ENCODE measurements at regions not wholly inside any gene's neighbourhood (a gene's known extent, or its start where the extent isn't known, plus 50 kb on each side); places are given as distances from the start of the nearest gene placed in this dataset.

GRCh38 chr19:32141840-32142511, 203.4 kb upstream of the ZNF507 start:
- WGBS, 2 donors (ENCODE audit: low coverage in 1 of 2): 71 to 72% methylated on average over 2 to 7 of the region's 7 CpGs
- no peaks in the 10 kb centered on the region for H3K36me3 ChIP-seq
- no peak overlapping the region for H3K27ac ChIP-seq
- peaks cover 0 to 9% of the 10 kb centered on the region in 2 donors for H3K9me3 ChIP-seq
- no peak for TF ChIP-seq POLR2AphosphoS5 (IDR thresholded peaks at IDR 0.05)
- no peak for TF ChIP-seq POLR2A (IDR thresholded peaks at IDR 0.05)
- TF ChIP-seq, protein P1, sequence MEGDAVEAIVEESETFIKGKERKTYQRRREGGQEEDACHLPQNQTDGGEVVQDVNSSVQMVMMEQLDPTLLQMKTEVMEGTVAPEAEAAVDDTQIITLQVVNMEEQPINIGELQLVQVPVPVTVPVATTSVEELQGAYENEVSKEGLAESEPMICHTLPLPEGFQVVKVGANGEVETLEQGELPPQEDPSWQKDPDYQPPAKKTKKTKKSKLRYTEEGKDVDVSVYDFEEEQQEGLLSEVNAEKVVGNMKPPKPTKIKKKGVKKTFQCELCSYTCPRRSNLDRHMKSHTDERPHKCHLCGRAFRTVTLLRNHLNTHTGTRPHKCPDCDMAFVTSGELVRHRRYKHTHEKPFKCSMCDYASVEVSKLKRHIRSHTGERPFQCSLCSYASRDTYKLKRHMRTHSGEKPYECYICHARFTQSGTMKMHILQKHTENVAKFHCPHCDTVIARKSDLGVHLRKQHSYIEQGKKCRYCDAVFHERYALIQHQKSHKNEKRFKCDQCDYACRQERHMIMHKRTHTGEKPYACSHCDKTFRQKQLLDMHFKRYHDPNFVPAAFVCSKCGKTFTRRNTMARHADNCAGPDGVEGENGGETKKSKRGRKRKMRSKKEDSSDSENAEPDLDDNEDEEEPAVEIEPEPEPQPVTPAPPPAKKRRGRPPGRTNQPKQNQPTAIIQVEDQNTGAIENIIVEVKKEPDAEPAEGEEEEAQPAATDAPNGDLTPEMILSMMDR (IDR thresholded peaks at IDR 0.05): no peak
- TF ChIP-seq EP300 (IDR thresholded peaks at IDR 0.05; ENCODE audit: low read depth): no peak
- in situ Hi-C loops (cut with MboI; ENCODE audit: low pct_ligation_motif_present in 1 of 4, low pct_unique_long_range_greater_than_20kb in 1 of 4, low sequenced_read_pairs in 3 of 4): no loop called here
- H3K4me1 ChIP-seq: no peaks in the 10 kb centered on the region
- no peak for DNase-seq
- intact Hi-C loops (cut with DNase I; ENCODE audit: low total_unique reads): no loop called here
- H3K4me3 ChIP-seq: no peak overlapping the region
- no peaks in the 10 kb centered on the region for H3K27me3 ChIP-seq

GRCh38 chr19:32146664-32147063, 198.7 kb upstream of the ZNF507 start:
- DNase-seq: no peak
- Histone ChIP-seq H3K27ac (no peak overlapping the region), H3K4me1 (no peaks in the 10 kb centered on the region), H3K9me3 (peaks cover 12 to 19% of the 10 kb centered on the region in 2 donors), H3K27me3 (no peaks in the 10 kb centered on the region), H3K4me3 (no peak overlapping the region), H3K36me3 (no peaks in the 10 kb centered on the region)
- TF ChIP-seq POLR2AphosphoS5 (IDR thresholded peaks at IDR 0.05) (no peak), EP300 (IDR thresholded peaks at IDR 0.05; ENCODE audit: low read depth) (no peak), POLR2A (IDR thresholded peaks at IDR 0.05) (no peak)
- TF ChIP-seq, protein P1 (IDR thresholded peaks at IDR 0.05): no peak
- intact Hi-C loops (cut with DNase I; ENCODE audit: low total_unique reads) (no loop called here), in situ Hi-C loops (cut with MboI; ENCODE audit: low pct_ligation_motif_present in 1 of 4, low pct_unique_long_range_greater_than_20kb in 1 of 4, low sequenced_read_pairs in 3 of 4) (no loop called here)

- Histone ChIP-seq H3K36me3 (no peaks in the 10 kb centered on the region), H3K9me3 (peaks cover 12 to 19% of the 10 kb centered on the region in 2 donors), H3K27me3 (no peaks in the 10 kb centered on the region), H3K4me3 (no peak overlapping the region), H3K27ac (no peak overlapping the region), H3K4me1 (no peaks in the 10 kb centered on the region)
- TF ChIP-seq, protein P1 (IDR thresholded peaks at IDR 0.05): no peak
- TF ChIP-seq EP300 (IDR thresholded peaks at IDR 0.05; ENCODE audit: low read depth) (no peak), POLR2A (IDR thresholded peaks at IDR 0.05) (no peak)
- no peak for DNase-seq
- intact Hi-C loops (cut with DNase I; ENCODE audit: low total_unique reads) (no loop called here), in situ Hi-C loops (cut with MboI; ENCODE audit: low pct_ligation_motif_present in 1 of 4, low pct_unique_long_range_greater_than_20kb in 1 of 4, low sequenced_read_pairs in 3 of 4) (no loop called here)
Observed at GRCh38 chr19:32150605-32151004, 194.8 kb upstream of the ZNF507 start.

GRCh38 chr19:32154418-32154817, 191.0 kb upstream of the ZNF507 start:
- TF ChIP-seq POLR2A (IDR thresholded peaks at IDR 0.05): no peak
- no peaks in the 10 kb centered on the region for H3K27me3 ChIP-seq
- H3K4me3 ChIP-seq: no peak overlapping the region
- DNase-seq: no peak
- 86% methylated on average over 4 of the region's 4 CpGs for WGBS, 2 donors (ENCODE audit: low coverage in 1 of 2)
- H3K9me3 ChIP-seq: peaks cover 0 to 1% of the 10 kb centered on the region in 2 donors
- H3K36me3 ChIP-seq: no peaks in the 10 kb centered on the region
- intact Hi-C loops (cut with DNase I; ENCODE audit: low total_unique reads) (no loop called here), in situ Hi-C loops (cut with MboI; ENCODE audit: low pct_ligation_motif_present in 1 of 4, low pct_unique_long_range_greater_than_20kb in 1 of 4, low sequenced_read_pairs in 3 of 4) (no loop called here)
- H3K27ac ChIP-seq: no peak overlapping the region
- H3K4me1 ChIP-seq: no peaks in the 10 kb centered on the region

DNA sequence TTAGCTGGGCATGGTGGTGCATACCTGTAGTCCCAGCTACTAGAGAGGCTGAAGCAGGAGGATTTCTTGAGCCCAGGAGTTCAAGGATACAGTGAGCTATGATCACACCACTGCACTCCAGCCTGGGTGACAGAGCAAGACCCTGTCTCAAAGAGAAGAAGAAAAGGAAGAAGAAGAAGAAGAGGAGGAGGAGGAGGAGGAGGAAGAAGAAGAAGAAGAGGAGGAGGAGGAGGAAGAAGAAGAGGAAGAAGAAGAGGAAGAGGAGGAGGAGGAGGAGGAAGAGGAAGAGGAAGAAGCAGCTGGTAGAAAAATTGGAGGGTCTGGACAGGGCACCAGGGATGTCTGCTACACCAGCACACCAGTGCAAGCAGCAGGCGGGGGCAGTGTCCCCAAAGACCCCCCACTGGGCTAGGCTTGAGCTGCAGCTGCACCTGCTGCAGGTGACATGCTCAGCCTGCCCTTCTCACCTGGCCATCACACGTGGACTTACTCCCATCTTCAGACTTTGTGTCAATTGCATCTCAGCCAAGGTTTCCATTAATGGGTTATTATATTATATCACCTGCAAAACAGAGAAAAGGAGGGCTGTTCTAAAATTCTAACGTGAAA, 180.9 kb upstream of the ZNF507 start:
- no peak for TF ChIP-seq EP300 (IDR thresholded peaks at IDR 0.05; ENCODE audit: low read depth)
- TF ChIP-seq, protein P1 (IDR thresholded peaks at IDR 0.05): no peak
- TF ChIP-seq POLR2AphosphoS5 (IDR thresholded peaks at IDR 0.05): no peak
- no peak for TF ChIP-seq POLR2A (IDR thresholded peaks at IDR 0.05)
- Histone ChIP-seq H3K4me3 (no peak overlapping the region), H3K27me3 (no peaks in the 10 kb centered on the region), H3K27ac (no peak overlapping the region), H3K9me3 (no peaks in the 10 kb centered on the region), H3K4me1 (no peaks in the 10 kb centered on the region), H3K36me3 (no peaks in the 10 kb centered on the region)
- in situ Hi-C loops (cut with MboI; ENCODE audit: low pct_ligation_motif_present in 1 of 4, low pct_unique_long_range_greater_than_20kb in 1 of 4, low sequenced_read_pairs in 3 of 4): no loop called here
- intact Hi-C loops (cut with DNase I; ENCODE audit: low total_unique reads): no loop called here
- DNase-seq: no peak
- 55 to 86% methylated on average over 3 of the region's 3 CpGs for WGBS, 2 donors (ENCODE audit: low coverage in 1 of 2)

All from transverse colon (tissue), 4 donors.